Sciatic nerve (tissue), 2 donors: ENCODE measurements at regions not wholly inside any gene's neighbourhood (a gene's known extent, or its start where the extent isn't known, plus 50 kb on each side); places are given as distances from the start of the nearest gene placed in this dataset.
"Not testable (repeated sequence)": the region's sequence is repeated elsewhere in the genome, so short reads cannot be mapped to it uniquely, and the experiment has no call there.

Source experiments
- ATAC-seq: fragments of 200-7000 bp; cut with Tn5 transposase; one replicate; pipeline ENCODE4 v1.9.1; 2020; ENCODE audit warnings: mild to moderate bottlenecking, moderate library complexity
- DNase-seq: peaks from one replicate; pipeline ENCODE4 v3.0.0-alpha.2; 2020; ENCODE audit warnings: low spot score
- intact Hi-C: fragments of 100-400 bp; cut with DNase I; formaldehyde crosslinking; loops from one replicate; pipeline ENCODE4 v1.14.2; 2022
- donor health status: DM: no; HTN: no; CAD: no.
- donor health status: DM: no; HTN: no; CAD: no.

DNA sequence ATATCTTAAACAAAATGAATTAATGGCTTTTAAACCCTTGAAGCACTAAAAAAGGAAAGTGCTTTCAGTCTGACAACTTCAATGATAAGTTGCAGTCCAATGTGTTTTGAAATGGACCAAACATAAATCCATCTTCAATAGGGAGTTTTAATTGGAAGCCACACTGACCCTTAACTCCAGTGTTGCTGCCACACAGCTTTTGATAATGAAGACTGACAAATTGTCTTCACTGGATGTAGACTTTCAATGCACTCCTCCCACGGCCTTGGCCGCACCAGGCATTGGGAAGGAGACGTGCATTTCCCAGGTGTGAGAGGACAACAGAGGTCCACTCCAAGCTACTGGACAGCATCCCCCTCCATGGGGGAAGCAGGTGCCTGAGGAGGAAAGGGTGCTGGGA, 159.0 kb upstream of the NRP1 start:
- DNase-seq (no peak), ATAC-seq (no peak)
- intact Hi-C loops: no loop called here

DNA sequence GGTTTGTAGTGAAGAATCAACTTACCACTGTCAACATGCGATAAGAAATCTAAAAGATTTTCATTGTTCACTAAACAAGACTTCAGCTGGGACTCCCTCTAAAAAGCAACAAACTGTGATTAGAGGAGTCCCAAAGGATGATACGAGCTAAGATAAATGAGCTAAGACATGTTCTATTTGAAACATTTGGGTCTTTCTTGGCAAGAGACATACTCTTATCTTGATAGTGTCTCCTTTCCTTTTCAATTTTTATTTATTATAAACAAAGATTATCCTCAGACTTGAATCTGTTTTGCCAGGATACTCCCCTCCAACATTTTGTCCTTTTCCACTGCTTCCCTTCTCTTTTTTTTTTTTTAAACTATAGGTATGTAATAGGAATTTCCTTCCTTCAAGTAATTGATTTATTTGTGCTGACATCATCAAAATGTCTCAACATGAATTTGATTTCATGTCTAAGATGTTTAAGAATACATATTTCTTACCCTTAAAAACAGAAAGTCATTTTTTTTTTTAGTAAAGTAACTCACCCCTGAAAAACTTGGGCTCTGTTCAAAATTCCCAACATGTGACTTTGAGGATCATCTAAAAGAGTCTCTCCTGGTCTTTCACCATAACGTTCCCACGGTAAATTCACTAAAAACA, 158.4 kb upstream of the NRP1 start:
- ATAC-seq: no peak
- intact Hi-C loops: no loop called here
- no peak for DNase-seq

DNA sequence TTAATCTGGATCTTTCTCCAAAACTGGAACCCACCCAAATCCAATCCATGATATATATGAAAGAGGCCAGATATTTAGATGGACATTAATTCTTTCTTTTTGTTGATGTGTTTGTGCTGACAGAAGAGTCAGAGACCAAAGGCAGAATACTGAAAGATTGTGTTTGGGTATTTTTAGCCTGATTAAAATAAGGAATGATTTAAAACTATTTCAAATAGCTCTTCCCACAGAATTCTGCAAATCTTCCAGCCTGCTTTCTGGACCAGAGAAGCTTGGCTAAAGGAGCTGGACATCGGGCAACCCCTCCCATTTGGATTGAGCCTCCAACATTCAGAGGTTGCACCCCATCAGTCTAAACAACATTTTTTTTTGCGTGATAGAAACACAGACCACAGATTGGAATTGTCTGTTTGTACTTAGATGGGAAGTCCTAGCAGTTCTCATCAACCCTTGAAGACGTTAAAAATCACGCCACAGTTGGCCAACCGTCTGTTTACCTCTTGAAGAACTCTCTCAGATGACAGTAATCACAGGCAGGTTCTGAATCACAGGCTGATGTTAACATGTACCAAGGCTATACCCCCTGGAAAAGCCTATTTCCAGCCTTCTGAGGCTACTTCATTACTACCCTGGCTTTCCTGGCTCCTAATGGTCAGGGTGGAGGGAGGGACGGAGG, 155.2 kb upstream of the NRP1 start:
- intact Hi-C loops: no loop called here
- DNase-seq: no peak
- peak; percentile 53 for ATAC-seq

DNA sequence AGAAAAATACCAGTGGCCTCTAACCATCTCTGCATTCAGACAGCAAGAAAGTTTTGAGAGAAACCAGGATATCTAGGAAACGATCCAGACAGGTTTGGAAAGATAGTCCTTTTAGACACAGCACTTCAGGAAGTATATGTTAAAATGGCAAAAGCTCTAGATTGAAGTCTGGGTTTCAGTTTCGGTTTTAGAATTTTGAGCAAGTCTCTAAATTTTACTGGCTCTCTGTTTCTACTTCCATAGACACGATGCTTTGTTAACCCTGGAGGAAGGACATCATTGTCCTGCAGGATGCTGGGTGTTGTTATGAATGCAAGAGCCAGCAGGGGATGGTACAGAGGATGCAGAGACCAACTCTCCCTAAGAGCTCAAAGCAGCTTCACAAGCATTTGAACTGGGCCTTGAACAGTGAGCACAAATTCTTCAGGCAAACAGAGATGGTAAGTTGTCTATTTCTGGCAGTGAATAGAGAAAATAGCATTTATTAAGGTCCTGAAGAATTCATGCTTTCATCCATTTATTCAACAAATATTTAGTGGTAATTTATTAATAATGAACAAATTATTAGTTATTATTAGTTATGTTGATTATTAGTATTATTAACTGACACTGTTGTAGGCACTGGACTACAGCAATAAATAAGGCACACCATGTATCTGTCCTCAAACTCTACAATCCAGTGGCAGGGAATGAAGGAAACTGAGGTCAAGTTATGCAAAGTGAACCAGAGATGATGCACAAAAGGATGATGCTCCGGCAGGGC, 152.7 kb upstream of the NRP1 start:
- no peak for DNase-seq

DNA sequence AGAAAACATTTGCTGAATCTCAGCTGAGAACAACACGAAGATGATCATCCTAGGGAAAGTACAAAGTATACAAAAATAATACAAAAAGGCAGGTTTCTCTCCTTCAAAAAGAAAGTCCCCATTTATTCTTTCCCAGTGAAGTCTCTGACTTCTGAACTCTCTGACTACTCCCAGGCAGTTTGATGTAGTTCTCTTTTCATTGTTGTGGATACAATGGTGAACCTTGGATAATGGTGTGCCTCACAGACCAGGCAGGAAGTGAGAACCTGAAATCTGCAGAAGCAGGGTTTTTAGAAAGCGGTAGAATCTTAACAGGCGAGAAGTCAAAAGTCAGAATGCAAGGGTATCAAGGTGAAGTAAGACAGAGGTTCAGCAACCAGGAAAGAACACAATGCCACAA, 150.8 kb upstream of the NRP1 start:
- intact Hi-C loops: no loop called here
- no peak for ATAC-seq
- no peak for DNase-seq

More for the DNA sequence above, 152.7 kb upstream of the NRP1 start:
- intact Hi-C loops: no loop called here
- no peak for ATAC-seq

DNA sequence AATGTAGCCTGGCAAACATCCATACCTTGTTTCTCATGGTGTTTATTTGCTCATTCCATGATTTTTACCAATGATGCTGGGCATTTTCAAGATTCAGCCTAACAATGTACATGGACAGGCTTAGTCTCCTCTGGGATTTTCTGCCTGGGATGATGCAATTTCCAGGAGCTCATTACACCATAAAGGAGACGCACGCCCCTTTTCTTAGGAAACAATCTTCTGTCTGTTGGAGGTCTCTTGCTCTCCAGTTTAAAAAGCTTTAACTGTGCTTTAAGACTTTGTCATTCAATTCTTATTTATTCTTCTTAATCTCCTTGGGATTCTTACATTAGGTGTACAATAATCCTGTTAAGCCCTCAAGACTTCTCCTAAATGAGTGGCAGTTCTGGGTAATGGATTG, 150.3 kb upstream of the NRP1 start:
- DNase-seq: no peak
- peak; percentile 86 for ATAC-seq
- intact Hi-C loops: no loop called here

DNA sequence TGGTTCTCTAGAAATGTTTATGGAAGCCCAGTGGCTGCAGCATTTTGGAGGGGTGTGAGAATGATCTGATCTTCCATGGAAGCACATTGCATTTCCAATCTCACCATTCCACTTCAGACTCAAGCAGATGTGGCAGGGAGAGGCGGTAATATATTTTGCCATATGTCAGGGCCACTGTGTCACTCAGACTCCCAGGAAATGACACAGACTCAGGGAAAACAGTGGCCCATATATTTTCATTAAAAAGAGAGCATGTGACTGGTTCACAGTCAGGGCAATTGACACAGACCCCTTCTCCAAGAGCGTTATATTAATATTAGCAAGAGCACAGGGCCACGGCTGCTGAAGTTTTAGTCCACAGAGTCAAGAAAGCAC, 149.3 kb upstream of the NRP1 start:
- no peak for DNase-seq
- intact Hi-C loops: no loop called here
- no peak for ATAC-seq

DNA sequence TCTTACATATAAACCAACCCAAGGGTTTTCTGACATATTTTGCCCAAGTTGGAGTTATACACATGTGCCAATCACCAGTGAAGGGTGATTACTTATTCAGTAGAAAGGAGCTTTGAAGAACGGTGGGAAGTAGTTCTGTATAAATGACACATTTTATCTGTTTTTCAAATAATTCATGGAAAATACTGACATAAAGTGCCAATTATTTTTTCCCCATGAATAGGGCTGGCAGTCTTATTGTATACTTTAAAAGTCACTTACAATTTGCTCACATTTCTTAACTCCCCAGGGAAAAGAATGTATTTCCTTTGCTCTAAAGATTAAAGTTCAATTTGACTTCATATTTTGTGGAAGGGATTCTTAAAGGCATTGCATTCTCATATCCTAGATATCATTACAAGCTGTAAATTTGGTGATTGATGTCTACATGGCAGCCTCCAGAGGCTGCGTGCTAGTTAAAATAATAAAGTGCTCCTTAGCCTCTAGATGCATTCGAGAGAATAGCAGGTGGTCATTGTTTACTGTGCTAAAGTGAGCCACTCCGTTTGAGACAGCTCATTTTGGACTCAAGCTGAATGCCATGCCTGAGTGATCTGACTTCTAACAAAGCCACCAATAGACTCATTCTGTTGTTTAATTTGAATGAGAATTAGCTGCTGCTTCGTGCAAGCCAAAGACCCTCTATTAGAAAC, 148.8 kb upstream of the NRP1 start:
- ATAC-seq (no peak), DNase-seq (no peak)
- intact Hi-C loops: no loop called here

DNA sequence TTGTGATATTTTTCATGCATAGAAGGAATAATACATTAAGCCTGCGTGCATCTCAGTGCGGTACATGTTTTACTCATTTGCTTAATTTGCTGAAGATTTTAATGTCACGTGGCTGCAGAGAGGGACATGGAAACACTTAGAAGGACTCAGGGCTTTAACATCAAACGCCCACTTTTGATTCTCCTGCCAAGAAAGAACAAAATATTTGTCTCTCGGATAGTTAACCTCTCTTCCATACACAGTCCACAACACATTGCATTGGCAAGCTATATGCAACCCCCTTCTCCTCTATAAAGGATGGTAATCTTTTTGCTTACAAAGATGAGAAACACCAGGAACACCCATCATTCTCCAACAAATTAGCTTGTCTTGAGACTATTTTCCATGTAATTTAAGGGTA, 148.0 kb upstream of the NRP1 start:
- DNase-seq (no peak), ATAC-seq (no peak)
- intact Hi-C loops: no loop called here

DNA sequence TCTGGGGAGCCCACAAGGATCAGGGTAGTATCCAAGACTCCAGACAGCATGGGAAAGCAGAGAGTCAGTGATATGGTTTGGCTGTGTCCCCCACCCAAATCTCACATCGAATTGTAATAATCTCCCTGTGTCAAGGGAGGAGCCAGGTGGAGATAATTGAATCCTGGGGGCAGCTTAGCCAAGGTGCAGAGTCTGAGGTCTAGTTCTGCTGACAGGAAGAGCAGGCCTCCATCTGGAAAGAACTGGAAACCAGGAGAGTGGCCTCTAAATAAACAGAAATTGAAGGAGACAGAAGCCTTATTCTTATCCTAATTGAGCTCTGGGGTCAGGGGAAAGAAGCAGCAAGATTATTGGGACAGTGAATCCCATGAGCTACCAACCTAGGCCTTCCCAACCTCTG, 146.7 kb upstream of the NRP1 start:
- intact Hi-C loops: no loop called here
- ATAC-seq (no peak), DNase-seq (no peak)

DNA sequence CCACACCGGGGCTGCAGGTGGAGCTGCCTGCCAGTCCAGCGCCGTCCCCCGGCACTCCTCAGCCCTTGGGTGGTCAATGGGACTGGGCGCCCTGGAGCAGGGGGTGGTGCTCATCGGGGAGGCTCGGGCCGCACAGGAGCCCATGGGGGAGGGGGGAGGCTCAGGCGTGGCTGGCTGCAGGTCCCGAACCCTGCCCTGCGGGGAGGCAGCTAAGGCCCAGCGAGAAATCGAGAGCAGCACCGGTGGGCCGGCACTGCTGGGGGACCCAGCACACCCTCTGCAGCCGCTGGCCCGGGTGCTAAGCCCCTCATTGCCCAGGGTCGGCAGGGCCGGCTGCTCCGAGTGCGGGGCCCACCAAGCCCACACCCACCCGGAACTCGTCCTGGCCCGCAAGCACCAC, 145.9 kb upstream of the NRP1 start:
- ATAC-seq, intact Hi-C loops, DNase-seq: not testable (repeated sequence)

DNA sequence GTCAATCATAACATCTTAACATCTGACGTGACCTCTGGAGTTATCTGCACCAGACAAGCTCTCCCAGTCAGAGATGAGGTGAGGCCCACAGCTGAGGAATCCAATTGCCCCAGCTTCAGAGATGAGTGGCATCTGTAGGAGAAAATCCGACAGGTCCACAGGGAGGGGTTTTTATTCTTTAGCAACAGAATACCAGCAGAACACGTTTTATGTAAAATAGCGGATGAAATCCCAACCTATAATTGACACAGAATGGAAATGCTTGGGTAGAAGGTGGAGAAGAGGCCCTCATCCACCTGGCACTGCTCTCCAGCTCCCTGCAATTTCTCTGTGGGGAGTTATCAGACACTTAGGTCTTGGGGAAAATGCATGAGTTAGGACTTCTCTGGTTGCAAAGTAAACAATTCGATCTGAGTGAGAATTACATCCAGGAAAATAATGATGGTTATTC, 144.2 kb upstream of the NRP1 start:
- intact Hi-C loops: no loop called here
- ATAC-seq (no peak), DNase-seq (no peak)

DNA sequence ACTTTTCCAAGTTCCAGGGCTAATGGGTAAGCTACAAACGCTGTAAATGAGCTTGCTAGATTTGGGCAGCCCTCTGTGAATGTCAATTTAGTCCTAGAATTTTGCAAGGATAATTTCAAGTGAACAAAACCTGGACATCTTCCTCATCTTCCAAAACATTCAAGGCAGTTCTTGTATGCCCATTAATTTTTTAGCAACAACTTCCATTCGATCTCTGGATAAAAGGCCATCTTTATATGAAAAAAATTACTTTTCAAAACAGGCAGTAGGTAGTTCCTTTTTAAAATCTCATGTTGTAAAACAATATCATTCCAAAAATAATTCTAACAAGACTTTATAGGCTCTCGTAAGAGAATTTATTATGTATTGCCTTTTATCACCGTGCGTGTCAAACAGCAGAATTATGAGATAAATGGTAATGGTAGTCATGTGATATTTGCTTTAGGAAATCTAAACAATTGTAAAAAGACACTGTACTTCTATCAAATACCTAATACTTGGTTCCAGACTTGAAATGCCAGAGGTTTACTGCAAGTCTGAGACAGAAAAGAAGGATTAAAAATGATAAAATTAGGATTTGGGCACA, 143.7 kb upstream of the NRP1 start:
- no peak for DNase-seq
- no peak for ATAC-seq
- intact Hi-C loops: no loop called here

DNA sequence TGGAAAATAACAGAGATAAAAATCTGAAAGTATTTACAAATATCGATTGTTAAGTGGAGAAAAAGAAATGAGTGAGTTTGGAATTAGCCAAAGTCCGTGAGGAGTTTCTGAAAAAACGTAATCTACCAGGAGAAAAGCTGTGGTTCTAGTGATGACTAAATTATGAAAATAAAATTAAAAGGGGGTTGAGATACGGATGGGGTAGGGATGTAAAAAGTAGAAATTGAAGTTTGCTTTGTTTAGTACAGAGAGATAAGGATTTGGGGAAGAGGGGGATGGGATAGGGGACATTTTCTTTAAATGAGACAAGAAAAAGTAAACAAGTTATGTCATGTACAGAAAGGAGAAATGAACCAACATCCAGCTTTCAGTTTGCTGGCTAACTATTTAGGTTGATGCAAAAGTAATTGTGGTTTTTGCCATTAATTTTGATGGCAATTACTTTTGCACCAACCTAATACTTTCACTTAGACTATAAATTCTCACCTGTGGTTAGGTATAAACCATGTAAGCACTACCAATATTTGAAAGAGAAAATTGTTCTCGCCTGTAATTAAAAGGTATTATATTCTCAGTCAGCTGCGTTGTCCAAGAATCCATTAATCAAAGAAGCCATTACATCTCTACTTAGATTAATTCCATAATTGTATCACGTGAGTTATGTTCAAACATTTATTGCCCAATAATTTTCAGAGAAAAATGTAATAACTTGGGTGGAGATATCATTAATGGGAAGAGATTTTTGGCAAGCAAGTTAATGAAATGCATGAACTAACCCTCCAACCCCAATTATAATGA, 143.0 kb upstream of the NRP1 start:
- ATAC-seq (no peak), DNase-seq (no peak)
- intact Hi-C loops: no loop called here

DNA sequence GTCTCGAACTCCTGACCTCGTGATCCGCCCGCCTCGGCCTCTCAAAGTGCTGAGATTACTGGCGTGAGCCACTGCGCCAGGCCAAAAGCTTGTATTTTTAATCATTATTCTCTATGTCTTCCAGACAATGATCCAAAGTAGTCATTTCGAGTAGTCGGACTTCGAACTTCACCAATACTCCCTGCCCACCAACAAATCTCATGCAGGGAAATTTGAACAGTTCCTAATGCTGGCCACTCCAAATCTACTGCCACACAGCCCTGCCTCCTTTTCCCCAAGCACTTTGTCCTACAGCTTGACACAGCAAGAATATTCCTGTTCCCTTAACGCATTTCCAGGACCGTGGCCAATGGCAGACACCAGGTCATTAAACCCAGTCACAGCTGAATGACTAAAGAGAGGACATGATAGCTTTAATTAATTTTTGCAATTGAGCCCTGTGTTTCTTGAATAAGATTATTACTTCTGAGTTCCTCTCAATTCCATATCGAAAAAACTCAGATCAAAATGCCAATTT, 142.3 kb upstream of the NRP1 start:
- intact Hi-C loops: no loop called here
- no peak for ATAC-seq
- no peak for DNase-seq

DNA sequence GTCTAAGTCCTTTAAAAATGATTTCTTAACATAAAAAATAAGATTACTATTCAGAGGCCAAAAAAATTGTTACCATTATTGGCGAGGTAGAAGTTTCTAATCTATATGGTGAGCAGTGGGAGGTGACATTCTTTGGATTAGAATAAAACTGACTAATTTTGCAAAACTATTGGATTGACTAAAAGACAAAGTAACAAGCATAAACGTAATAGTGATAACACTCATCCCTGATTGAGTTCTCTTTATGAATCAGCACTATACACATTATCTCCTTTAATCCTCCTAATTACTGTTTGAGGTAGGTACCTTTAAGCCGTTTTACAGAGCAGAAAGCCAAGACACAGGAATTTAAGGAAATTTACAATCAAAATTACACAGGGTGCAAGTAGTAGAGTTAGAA, 139.2 kb upstream of the NRP1 start:
- ATAC-seq (no peak), DNase-seq (no peak)
- intact Hi-C loops: no loop called here

DNA sequence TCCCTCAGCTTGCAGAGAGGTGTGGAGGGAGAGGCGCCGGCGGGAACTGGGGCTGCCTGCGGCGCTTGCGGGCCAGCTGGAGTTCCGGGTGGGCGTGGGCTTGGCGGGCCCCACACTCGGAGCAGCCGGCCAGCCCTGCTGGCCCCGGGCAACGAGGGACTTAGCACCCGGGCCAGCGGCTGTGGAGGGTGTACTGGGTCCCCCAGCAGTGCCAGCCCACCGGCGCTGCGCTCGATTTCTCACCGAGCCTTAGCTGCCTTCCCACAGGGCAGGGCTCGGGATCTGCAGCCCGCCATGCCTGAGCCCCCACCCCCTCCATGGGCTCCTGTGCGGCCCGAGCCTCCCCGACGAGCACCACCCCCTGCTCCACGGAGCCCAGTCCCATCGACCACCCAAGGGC, 133.5 kb upstream of the NRP1 start:
- intact Hi-C loops, ATAC-seq, DNase-seq: not testable (repeated sequence)

DNA sequence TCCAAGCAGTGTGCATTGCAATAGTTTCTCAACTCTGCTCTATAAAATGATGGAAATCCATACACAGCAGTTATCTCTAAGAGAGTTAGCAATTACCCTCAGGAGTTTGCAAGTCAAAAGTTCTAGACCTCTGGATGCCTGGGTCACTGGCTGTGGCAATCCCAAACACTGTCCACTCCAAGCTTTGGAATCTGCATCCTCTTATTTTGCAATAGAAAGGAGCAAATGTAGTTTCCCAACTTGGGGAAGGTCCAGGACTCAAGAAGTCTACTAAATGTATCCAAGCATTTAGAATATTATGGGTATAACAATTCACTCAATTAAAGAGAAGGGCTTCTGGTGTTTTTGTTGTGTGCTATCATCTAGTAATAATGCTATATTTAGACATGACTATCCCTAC, 131.3 kb upstream of the NRP1 start:
- DNase-seq (no peak), ATAC-seq (peak; percentile 68)
- intact Hi-C loops: no loop called here
